D721Med (cell line): ENCODE measurements at regions not wholly inside any gene's neighbourhood (a gene's known extent, or its start where the extent isn't known, plus 50 kb on each side); places are given as distances from the start of the nearest gene placed in this dataset.

Experiments used
- DNase-seq: peaks from one replicate; pipeline ENCODE4 v3.0.0; 2011; ENCODE audit warnings: low spot score; ENCODE audit not compliant: insufficient read length
- FAIRE-seq: peaks from 2 replicates; lab custom pipeline; 2011; peaks lifted over from hg19 to GRCh38; lab: Jason Lieb, UNC
- TF ChIP-seq, protein P1 (sequence below): IDR thresholded peaks from 2 replicates; pipeline ENCODE4 v1.5.1; 2012; ENCODE audit warnings: mild to moderate bottlenecking, control low read depth; ENCODE audit not compliant: insufficient read depth; ENCODE audit errors: missing control alignments

DNA sequence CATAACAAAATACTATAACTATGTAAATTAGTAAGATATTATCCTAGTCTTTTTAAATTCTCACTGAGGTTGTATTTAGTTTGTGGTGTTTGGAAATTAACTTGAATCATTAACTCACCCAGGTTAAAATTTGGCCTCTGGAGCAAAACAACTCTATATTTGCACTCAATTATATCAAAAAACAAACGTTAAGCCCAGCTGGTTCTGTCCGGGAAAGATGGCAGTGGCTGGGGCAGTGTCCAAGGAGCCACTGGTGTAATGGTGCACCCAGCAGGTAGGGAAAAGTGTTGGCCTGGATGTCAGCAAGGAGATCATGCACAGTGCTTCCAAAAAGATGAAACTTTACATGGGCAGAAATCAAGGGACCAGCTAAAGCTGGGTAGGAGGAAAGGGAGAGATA lies 285.3 kb upstream of the CITED2 start:
- TF ChIP-seq, protein P1, sequence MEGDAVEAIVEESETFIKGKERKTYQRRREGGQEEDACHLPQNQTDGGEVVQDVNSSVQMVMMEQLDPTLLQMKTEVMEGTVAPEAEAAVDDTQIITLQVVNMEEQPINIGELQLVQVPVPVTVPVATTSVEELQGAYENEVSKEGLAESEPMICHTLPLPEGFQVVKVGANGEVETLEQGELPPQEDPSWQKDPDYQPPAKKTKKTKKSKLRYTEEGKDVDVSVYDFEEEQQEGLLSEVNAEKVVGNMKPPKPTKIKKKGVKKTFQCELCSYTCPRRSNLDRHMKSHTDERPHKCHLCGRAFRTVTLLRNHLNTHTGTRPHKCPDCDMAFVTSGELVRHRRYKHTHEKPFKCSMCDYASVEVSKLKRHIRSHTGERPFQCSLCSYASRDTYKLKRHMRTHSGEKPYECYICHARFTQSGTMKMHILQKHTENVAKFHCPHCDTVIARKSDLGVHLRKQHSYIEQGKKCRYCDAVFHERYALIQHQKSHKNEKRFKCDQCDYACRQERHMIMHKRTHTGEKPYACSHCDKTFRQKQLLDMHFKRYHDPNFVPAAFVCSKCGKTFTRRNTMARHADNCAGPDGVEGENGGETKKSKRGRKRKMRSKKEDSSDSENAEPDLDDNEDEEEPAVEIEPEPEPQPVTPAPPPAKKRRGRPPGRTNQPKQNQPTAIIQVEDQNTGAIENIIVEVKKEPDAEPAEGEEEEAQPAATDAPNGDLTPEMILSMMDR = no peak
- no peak for FAIRE-seq
- DNase-seq = no peak

- DNase-seq = no peak
- TF ChIP-seq, protein P1 = no peak
- no peak for FAIRE-seq
Observed at GRCh38 chr6:139659196-139659595, 284.7 kb upstream of the CITED2 start.

GRCh38 chr6:139657119-139657518 lies 282.7 kb upstream of the CITED2 start:
- no peak for FAIRE-seq
- TF ChIP-seq, protein P1 = no peak

DNA sequence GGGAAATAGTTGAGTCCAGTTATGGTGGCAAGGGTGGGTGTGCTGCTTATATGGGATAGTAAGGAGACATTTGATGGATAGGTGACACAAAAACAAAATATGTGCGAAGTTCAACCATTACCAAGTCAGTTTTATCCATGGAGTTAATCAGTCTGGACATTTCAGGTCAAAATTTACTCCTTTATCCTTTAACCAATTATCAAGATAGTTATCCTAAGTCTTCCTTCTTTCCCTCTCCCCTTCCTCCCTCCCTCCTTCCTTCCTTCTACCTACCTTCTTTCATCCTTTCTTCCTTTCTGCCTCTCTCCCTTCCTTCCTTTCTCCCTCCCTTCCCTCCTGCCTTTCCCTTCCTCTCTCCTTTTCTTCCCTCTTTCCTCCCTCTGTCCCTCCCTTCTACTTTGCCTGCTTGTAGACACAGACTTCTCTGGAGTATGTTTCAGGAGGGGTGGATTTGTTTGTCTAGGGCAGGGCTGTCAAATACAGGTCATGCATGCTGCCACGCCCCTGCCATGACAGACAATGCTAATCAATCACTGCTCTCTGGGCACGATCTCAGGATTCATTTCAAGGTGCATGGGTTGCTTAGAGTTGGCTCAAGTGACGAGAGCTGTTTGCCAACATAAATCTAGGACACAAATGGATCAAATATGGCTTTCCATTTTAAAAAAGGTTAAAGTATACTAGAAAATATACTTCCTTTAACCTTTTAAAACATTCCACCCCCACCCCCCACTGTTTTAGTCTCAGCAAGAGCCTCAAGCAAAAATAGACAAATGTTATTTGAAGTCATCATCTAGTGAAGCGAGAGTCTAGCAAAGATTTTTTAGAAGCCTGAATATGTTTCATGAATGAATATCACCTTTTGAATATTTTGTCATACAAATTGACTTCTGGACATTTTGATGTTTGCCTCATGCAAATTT lies 281.6 kb upstream of the CITED2 start:
- FAIRE-seq (no peak), DNase-seq (no peak)
- TF ChIP-seq, protein P1 = no peak

More at GRCh38 chr6:139657119-139657518, 282.7 kb upstream of the CITED2 start:
- no peak for DNase-seq

- no peak for FAIRE-seq
- TF ChIP-seq, protein P1 = no peak
- no peak for DNase-seq
Observed at GRCh38 chr6:139654888-139655782, 280.7 kb upstream of the CITED2 start.

DNA sequence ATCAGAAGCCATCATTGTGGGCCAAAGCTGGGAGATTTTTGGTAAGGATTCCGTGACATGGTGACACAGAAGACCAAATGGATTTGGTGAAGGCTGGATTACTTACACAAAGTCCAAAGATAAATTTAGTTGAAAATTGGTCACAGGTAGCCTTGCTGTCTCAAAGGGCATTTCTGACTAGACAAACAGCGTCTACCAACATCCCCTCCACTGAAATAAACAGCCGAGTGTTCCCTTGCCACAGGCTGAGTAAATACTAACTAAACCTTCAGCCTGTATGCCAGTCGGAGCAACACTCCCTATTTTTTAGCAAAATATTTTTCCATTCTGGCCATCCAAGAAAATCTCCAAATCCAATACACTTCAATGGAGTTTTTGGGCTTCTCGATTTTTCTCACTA lies 279.9 kb upstream of the CITED2 start:
- FAIRE-seq (no peak), DNase-seq (no peak)
- TF ChIP-seq, protein P1 = no peak
